ENCODE measurements at regions not wholly inside any gene's neighbourhood (a gene's known extent, or its start where the extent isn't known, plus 50 kb on each side); places are given as distances from the start of the nearest gene placed in this dataset.

- no peak for TF ChIP-seq CTCF (IDR thresholded peaks at IDR 0.05)
- no peak for TF ChIP-seq EZH2 (IDR thresholded peaks at IDR 0.05)
Measured at GRCh38 chr2:105669384-105669891, 75.3 kb upstream of the NCK2 start.
